GM19240 (cell line): ENCODE measurements at regions not wholly inside any gene's neighbourhood (a gene's known extent, or its start where the extent isn't known, plus 50 kb on each side); places are given as distances from the start of the nearest gene placed in this dataset.

Experiments
- DNase-seq: peaks from one replicate; pipeline ENCODE4 v3.0.0; 2011; ENCODE audit warnings: low spot score; ENCODE audit not compliant: insufficient read length

DNA sequence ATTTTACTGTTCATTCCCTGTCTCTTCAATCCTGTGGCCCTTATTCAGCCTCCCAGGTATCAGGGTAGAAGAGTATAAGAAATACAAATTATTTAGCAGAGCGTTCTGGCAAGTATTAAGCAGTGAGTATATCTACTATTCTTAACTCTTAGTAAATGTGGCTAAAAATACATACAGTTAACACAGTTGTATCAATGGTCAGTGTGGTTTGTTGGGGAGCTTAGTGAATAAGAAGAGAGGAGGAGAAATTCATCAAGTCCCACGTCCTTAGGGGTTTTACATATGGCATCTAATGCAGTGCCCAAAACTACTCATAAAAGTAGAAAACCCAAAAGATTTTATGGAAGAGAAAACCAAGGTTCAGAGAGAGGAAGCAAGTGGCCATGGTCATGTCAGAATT lies 691.0 kb upstream of the SGCG start:
- DNase-seq, result no peak

DNA sequence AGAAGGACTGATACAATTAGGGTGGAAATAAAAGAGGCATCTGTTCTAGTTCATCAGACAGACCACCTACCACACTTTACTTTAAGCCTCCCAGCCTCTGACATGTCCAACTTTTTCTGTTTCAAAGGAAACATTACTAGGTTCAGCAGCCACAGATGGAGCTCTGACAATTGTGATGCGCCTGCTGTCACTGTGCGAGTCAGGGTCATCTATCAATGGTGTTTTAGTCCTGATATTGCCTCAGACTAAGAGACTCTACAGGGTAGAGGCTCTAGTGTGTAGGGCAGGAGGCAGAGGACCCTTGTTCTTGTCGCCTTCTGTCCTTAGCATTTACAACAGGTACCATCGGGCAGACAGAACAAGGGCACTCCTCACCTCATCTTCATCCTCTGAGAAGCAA lies 685.0 kb upstream of the SGCG start:
- no peak for DNase-seq

DNA sequence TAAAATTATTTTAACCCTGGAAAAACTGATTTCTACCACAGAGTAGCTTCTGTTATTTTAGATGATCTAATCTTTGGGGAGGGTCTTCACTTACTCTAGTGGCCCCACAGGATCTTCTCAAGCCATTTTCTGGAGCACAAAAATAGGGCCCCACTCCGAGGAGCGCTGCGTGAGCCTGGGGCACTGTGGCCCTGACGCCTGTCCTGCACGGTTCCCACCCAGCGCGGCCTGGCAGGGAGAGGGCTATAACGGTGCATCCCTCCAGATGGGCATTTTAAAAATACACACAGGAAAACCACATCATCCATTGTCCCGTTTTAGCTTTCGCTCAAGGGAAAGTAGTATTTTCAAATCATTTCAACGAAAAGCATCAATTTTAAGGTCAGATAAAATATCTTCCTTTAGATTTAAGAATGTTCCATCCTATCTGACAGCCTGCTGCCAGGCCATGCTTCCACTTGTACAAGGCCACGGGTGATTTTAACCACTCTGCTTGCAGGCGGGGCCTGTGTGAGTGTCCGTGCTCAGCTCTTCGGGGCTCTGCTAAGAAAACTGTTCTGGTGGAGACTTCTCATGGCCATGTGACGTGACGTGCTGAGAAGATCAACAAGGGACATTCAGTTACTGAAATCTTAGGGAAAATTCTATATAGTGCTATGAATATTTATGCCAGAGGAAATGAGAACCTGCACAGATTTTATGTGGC lies 683.8 kb upstream of the SGCG start:
- no peak for DNase-seq

DNA sequence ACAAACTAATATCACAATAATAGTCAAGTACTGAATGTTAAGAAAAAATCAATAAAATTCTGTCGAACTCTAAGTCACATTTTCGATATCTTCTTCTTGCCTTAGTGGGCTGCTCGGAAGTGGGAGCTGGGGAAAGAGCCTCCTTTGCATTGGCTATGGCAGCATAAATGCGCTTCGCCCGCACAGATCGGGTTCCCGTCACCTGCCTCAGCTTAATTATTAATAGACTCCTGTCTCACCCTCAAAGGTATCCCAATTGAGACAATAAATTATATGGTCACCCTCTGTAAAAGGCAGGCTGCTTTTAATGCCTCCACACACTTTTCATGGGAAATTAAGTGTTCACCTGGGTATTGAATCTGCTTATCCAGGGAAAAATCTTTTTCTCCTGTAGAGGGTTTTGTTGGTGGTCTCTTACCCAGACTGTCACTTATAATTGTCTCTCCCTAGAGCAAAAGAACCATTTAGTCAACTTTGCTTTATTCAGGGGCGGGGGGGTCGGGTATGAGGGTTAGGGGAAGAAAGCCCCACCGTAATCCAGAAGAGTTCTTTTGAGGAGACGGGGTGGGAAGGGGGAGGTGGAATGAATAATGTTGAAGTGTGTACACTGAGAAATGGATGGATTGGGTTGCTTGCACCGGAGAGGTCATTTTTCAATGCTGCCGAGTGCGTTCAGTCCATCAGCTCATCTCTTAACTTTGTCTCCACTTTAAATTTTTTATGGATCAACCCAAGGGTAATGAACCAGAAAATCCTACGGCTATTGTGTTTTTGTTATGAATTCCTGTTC lies 682.6 kb upstream of the SGCG start:
- no peak for DNase-seq

DNA sequence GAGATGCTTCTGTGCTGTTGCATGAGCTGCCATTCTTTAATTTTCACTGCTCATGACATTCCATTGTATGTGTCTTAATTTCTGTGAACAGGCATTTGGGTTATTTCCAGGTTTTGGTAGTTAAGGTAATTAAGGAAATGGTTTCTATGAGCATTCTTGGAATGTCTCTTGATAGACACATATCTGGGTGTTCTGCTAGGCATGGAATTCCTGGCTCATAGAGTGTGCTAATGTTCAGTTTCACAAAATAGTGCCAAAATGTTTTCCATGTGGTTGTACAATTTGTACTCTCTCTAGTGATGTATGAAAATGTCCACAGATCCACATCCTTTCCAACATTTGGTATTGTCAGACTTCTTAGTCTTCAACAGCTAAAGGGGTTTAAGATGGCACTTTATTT lies 680.9 kb upstream of the SGCG start:
- DNase-seq, result no peak

DNA sequence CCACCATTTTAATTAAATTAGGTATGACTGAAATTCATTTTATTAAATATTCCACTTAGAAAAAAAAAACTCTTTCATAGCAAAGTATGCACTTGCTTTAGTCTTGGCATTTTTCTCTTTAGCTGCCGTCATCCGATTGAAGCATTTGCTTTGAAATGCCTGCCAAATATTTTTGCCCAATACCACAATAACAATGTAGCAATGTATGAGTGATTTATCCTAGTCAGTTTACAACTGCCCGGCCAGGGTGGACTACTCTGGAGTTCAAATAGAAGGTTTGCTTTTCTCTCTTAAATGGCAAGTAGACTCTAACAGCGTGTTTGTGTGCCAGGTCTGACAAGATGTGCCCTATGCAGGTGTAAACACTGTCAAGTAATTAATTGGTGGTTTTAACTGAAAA lies 675.3 kb upstream of the SGCG start:
- no peak for DNase-seq

DNA sequence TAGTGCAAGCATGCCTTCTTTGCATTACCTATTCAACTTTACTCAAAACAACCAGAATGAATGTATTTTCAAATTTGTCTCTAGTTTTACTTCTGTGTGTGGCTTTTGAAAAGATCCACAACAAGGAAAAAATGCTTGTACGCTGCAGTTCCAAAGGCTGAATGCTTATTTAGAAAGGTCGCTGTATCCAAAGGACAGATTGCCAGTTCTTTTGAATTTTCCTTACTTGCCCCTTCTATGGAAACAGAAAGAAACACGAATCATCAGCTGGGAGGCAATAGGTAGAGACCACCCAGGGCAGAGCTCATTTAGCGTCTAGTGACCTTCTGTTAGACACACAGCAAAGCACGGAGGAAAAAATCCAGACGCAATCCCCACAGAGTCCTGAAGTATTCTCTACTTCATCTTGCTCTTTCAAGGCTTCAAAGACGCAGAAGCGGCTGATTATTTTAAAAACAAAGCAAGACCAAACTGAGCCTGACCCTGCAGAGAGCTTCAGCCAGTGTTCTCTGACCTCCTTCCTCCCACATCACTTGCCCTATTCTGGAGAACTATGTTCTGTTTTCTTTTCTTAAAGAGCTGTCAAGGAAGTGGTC lies 674.6 kb upstream of the SGCG start:
- no peak for DNase-seq

DNA sequence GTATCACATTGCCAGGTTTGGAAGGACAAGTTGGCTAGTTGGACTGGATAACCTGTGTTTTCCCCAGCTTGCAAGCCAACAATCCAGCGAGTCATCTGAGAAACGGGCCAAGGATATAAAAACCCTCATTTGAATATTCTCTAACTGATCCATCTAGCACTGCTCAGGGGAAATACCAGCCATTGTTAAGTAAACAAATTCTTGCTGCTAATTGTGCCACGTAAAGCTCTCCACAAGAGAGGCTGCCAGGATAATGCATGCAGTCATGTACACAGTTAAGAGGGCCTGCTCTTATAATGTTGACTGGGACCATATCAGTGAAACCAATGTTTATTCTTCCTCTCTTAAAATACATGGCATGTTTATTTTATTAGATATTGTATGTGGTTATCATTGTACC lies 663.2 kb upstream of the SGCG start:
- no peak for DNase-seq

DNA sequence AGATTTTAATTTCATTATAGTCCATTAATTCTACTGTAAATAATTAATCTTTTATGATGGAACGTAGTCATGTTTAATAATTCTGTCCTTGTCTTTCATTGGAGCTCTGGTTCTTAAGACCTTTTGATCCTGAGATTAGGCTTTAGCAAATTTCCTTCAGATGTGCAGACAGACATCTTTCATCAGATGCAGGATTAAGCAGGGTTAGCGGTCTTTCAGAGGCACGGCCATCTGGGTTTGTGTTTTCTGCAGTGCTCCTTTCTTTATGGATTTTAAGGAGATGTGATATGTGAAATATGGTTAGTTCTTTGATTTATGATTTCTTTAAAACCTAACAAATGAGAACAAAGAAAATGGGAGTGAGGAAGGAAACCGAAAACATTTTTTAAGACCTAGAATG lies 643.9 kb upstream of the SGCG start:
- no peak for DNase-seq

DNA sequence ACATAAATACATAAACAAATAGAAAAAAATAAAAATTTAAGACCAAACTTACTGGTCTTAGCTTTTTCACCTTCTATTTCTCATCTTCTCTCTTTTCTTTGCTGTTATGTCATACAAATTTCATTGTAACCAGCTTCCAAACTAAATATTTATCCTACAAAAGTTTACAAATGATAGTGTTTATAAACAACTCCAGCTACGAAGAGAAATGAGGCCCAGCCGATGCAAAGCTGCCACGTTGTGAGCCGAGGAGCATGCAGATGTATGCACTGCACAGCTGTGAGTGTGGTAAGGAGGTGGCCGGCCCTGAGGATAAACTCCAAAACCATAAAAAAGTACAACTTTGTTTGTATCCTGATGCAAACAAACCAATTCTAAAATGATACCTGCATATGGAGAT lies 642.4 kb upstream of the SGCG start:
- no peak for DNase-seq

DNA sequence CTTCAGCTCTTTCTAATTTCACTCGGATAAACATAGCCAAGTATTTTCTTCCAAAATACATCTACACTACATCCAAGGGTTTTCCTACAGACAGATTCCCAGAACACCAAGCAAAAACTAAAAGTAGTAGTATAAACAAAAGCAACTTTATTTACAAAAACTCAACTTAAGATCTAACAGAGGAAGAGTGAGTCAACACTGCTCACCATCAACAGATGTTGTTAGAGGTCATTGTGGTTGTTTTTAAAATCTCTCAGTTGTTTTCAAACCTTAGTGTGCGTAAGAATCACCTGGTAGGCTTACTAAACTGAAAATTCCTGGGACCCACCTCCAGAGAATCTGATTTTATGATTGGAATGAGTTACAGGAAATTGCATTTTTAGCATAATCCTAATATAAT lies 631.7 kb upstream of the SGCG start:
- no peak for DNase-seq

DNA sequence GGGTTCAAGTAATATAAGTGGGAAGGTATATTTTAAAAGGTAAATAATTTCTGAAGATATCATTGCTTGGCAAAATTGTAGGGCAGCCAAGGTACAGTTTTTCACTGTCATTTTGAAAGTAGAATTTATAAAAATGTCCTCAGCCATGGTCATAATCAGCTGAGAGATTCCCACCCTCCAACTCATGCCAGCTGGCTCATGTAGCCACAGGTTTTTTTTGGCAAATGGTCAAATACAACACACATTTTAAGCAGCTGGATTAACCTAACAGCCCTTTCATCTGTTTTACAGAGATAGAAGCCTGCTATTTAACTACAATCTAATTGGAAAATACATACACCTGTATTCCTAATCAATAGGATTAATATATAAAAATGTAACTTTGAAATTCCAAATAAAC lies 619.2 kb upstream of the SGCG start:
- DNase-seq, result no peak

DNA sequence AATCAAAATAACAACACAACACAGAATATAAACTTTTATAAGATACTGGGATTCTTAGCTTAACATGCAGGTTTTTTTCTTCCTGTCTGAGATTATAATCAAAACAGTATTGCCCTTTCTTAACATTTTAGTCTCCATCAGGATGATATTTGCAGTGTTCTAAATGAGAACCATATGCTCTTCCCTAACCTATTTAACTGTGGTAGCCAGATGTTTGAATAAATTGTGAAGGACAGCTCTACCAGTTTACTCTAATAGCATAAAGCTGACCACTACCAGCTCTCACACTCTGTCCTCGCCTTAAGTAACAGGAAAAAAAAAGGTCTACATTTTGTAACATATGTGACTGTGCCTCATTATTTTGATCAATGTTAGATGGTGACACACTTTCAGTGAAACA lies 618.7 kb upstream of the SGCG start:
- DNase-seq, result no peak

DNA sequence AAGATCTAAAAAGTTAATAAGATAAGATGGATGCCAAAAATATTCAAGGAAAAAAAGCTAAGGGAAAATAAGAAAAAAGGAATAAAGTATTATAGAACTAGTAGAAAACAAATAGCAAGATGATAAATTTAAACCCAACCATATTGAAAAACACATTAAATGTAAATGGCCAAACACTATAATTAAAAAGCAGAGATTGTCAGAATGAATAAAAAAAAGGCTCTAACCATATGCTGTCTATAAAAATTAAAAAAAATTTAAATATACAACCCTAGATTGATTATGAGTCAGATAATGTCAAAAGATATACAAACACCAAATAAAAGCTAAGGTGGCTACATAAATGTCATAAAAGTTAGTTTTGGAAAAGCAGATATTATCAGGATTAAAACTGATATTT lies 617.5 kb upstream of the SGCG start:
- no peak for DNase-seq

DNA sequence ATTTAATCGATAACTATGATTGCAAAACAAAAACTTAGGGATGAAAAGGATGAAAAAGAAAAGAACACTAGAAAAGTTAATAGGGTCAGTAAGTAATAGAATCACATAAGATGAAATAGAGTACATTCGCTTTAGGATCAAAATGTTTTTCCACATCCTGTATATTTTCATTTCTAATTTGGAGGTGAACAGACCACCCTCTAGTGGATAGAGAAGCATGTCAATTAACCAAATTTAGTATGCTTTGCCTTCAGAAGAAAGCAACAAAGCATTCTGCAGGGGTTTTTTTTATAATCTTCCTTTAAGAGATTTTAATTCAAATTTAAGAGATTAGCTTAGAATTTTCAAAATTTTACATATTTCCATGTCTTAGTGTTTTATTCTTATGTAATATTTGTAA lies 611.0 kb upstream of the SGCG start:
- no peak for DNase-seq

DNA sequence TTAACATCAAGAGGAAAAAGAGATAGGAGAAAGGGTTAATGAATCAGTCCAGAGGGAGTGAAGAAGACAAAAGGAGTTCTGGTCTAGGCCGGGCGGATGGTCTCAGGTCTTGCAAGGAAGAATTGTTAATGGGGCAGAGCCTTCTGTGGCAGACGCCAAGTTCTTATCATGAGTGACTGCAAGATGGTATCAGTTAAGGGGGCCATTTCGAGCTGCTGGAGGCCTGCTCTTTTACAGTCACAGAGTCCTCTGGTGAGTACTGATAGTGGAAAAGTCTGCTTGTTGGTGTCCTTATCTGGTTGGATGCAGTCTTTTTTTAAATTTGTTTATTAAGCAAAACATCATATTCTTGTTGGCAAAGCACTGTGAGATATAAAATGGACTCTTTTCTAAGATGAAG lies 590.9 kb upstream of the SGCG start:
- DNase-seq, result no peak

DNA sequence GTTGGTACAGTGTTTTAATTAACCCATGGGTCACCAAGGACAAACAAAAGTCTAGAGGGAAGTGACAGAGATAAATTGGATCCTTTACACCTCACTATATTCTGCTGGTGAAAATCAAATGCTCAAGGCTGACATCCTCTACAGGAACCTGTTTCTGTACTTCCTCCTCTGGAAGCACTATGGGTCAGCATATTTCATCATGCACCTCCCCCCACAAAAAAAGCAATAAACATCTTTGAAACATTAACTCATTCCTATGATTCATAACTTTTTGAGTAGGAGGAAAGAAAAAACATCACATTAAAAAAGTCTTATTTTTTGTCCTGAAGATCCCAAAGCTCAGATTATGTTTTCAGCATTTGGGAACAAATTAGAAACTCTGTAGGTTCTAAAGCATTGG lies 588.3 kb upstream of the SGCG start:
- DNase-seq, result no peak

DNA sequence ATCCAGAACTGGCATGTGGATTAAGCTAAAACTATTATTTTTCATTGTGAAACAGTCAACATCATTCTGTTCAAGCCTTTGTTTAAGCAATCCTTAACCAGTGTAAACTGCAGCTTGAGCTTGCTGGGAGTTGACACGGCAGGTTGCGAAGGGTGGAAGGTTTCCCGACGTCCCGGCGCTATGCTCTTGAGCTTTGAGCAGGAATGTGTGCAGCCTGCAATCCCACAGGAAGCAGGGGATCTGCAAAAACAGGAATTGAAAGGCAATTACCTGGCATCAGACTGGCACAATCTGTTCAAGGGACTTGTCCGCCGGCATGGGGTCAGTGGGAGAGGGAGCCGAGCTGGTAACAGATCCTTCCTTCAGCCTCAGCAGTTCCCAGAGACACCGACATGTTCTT lies 586.7 kb upstream of the SGCG start:
- DNase-seq, result no peak

DNA sequence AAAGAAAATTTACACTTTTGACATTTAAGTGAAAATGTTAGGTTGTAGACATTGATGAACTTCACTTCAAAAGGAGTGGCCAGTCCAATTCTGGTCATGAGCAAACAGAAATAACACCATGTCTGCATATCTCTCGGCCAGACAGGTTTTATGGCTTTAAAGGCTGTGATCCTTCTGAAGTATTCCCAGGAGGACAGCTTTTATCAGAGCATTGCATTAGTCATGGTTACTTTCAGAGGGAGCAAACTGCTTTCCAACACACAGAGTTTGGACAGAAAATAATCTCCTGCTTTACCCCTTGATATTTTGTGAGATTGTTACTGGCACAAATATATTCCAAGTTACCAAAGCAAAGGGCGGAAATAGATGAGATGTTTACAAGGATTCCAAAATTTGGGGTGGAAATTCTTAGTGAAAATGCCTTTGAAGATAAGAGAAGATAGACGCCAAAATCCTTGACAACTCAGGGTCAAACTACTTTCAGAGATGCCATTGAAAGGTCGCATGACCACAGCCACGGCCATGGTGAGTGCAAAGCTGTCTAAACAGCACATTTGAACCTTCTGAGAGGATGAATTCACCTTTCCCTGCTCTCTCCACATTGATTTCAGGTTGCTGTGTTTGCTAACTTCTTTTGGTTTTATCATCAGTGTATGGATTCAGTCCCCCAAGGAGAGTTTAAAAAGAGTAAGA lies 584.5 kb upstream of the SGCG start:
- DNase-seq, result no peak

DNA sequence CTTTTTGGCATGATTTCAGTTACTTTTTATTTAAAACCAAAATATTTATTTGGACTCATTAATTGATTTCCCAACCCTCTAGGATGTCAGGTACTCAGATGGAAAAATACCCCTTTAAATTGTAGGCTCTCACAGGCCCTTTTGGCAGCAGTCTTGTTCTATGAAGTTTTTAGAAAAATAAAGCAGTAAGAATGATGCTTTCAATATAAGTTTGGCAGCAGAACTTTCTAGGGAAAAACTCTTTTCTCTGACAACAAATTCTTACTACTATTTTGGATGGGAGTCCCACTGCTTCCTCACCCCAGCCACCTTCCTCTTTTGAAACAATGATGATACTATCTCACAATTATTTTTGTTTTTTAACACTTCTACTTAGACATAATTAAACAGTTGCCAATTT lies 581.6 kb upstream of the SGCG start:
- no peak for DNase-seq

DNA sequence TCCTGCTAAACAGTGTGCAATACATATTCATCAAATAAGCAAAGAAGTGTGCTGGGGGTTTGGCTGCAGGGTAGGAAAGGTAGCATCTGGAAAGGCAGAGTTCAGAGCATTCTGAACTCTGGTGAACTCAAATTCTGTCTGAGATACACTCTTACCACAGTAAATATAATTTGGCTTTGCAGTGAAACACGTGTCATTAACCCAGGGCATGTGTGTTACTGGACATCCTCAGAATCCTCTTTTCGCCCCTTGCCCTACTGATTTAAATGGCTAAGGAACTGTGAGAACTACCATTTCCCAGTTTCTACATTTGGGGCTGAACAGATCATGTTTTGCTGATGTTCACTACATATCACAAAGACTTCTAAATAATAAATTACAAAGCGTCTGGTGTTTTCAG lies 562.8 kb upstream of the SGCG start:
- DNase-seq, result no peak

DNA sequence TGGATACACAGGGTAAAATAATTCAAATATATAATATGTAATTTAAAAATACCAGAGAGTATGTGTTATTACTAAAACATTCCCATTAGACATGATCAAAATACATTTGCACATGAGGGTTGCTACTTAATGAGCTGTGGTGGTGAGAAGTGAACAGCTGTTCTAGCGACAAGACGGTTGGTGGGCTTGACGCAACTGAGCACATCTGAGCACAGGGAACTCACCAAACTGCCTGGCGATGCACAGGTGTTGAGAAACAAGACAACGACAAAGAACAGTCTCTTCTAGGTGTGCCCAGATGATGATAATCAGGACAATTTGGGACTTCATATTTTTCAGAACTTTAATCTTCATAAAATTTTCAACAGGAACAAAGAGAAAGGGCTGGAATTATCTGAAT lies 555.1 kb upstream of the SGCG start:
- DNase-seq, result no peak
